Inflammatory macrophage treated with lipopolysaccharide for 4 hours (primary cell): ENCODE measurements at regions not wholly inside any gene's neighbourhood (a gene's known extent, or its start where the extent isn't known, plus 50 kb on each side); places are given as distances from the start of the nearest gene placed in this dataset.
"Not testable (repeated sequence)": the region's sequence is repeated elsewhere in the genome, so short reads cannot be mapped to it uniquely, and the experiment has no call there.

Source experiments
- DNase-seq: peaks from one replicate; pipeline ENCODE4 v3.0.0-alpha.2; 2020

DNA sequence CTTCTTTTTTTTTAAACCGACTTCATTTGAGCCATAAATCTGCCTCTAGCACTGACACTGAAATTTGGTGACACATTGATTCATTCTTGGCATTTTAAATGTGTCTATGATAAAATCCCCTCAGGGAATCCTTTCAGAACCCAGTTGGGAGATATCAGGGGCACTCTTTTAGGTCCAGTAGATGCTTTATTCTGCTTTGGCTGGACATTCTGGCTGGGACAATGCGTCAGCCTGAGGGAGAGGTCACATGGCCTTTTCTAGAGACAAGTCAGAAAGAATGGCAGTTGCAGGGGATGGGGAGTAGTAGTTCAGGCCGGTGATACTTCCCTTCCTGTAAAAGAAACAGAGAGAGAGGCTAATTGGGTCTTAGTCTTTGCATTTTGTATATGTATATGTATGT lies 63.1 kb downstream of the TRIM43 start:
- not testable (repeated sequence) for DNase-seq

DNA sequence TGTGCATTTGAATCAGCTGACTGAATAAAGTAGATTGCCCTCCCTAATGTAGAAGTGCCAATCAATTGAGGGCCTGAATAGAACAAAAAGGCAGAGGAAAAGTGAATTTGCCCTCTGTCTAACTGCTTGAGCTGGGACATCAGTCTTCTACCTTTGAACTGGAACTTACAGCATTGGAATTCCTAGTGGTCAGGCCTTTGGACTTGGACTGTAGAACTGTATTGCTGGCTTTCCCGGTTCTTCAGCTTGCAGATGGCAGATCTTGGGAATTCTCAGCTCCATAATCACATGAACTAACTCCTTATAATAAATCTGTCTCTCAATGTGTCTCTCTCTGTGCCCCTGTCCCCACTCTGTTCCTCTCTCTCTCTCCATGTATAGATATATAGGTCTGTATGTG lies 64.8 kb downstream of the TRIM43 start:
- DNase-seq = not testable (repeated sequence)

DNA sequence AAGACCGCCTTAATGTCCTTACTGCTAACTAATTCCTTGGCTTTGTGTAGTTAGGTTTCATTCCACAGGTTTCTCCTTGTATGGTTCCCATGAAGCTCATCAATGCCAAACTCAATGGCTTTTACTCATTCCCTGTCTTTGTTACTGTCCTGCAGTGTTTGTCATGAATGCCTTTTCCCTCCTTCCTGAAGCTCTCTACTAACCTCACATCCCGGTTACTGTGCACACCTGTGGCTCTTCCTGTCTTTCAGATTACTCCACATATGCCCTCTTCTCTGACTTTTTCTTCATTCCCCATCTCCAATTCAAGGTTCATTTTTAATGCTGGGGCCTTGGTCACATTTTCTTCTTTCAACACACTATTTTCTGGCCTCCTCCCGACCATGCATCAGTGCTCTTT lies 66.1 kb downstream of the TRIM43 start:
- not testable (repeated sequence) for DNase-seq

- DNase-seq = not testable (repeated sequence)
These were observed 69.2 kb downstream of the TRIM43 start for GRCh38 chr2:95660766-95661562.

GRCh38 chr2:95663471-95664441 lies 72.0 kb downstream of the TRIM43 start:
- not testable (repeated sequence) for DNase-seq

GRCh38 chr2:95666636-95667035 lies 74.8 kb downstream of the TRIM43 start:
- DNase-seq = not testable (repeated sequence)

DNA sequence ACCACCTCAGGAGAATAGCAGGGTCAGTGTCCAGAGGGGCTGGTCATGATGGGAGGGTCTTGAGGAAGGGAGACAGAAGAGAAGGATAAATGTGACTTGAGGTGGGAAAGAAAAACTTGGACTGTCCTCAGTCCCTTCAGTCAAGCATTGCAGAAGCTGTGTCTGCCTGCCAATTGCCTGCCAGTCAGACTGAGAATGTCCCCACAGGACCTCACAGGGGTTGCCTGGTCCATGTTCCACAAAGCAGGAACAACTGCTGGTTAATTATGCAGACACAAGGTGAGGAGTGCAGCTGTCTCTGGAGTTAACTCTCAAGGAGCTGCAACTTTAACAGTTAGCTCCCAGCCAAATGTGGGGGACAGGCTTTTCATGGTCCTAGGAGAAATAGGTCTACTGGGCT lies 75.7 kb downstream of the TRIM43 start:
- no peak for DNase-seq

DNA sequence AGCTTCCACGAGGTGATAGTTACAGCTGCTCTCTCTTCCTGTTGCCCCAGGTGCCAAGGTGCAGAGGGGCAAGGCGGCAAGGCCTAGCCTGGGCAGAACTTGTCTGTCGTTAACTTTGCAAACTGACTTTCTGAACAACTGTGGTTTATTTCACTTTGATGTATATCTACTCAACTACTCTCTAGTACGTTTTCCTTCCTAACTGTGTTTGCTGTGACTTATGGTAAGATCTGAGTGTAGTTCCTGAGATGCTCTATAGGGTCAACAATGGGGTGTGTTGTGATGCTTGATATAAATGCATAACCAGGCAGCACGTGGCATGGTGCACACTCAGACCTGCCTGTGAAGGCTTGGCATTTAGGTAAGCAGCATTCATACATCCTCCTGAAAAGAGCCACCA lies 77.1 kb downstream of the TRIM43 start:
- DNase-seq = not testable (repeated sequence)

DNA sequence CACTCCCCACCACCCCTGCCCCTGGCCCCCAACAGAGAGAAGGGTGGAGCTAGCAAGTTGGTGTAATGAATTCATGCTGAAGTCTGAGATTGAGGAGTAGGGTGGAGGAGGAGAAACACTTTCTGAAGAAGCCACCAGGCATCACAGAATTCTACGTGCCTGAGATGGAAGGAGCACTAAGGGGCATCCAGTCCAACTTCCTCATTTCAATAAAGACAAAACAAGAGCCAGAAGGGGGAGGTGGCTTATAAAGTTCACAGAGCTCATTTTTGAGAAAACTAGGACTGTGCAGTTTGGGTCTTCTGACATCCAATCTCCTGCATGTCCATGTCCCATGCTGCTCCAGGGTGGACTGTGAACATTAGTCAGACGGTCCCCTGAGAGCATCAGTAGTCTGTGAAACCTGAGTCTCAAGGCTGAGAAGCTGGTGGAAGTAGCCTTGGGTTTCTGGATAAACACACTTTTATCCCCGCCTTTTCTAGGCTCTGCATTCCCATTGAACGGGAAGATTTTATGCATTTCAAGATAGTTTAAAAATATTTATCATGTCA lies 77.7 kb downstream of the TRIM43 start:
- DNase-seq = no peak

- no peak for DNase-seq
These were observed 78.4 kb downstream of the TRIM43 start for GRCh38 chr2:95670167-95670566.

DNA sequence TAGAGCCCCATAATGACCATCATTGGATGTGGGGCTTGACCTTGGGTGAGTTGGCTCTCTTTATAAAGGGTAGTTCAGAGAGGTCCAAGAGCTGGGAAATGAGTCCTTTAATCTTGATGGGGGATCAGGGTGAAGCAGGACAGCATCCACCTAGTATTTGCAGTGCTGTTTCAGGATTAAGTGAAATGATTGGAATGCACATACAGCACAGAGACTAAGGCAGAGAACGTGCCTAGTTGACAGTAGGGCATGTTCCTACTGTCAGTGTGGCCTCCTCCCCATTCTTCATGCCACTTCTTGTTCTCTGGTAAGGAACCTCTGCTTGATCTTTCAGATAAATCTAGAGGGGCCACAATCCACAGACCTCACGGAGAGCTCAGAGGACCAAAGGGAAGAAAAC lies 78.9 kb downstream of the TRIM43 start:
- no peak for DNase-seq

- DNase-seq = not testable (repeated sequence)
These were observed 79.4 kb downstream of the TRIM43 start for GRCh38 chr2:95671171-95671570.

DNA sequence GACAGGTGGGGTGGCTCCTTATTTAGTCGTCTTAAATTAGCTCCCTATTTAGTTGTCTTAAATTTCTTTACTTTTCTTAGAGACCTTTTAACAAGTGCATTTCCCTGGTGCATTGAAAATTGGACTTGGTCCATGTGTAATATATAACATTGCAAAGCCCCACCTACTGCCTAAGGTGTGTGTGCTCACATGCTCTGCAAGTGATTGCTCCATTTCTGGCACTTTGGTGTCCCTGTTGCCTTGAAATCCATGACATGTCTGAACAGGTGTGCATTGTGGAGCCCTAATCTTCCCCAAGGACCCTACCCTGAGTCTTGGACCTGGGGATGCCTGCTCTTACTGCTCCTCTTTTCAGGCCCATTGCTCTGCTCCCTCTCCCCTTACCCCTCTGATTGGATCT lies 80.2 kb downstream of the TRIM43 start:
- DNase-seq = not testable (repeated sequence)

DNA sequence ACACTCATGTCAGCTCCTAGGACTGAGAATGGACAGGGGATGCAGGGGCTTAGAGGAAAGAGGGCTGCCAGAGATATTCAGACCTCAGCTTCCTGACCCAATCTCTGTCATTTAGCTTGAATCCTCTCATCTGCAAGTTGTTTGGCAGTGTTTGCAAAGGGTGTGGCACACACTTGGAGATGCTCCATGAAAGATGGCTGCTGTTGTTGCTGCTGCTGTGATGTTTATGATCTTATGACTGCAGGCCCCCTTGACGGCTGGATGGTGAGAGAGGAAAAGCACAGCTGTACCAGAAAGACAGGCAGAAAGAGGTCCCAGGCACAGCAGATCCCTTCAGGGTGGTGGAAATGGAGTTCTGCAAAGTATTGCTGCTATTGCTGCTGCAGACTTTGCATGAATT lies 80.7 kb downstream of the TRIM43 start:
- not testable (repeated sequence) for DNase-seq

GRCh38 chr2:95674186-95674585 lies 82.4 kb downstream of the TRIM43 start:
- DNase-seq = peak; percentile 13

DNA sequence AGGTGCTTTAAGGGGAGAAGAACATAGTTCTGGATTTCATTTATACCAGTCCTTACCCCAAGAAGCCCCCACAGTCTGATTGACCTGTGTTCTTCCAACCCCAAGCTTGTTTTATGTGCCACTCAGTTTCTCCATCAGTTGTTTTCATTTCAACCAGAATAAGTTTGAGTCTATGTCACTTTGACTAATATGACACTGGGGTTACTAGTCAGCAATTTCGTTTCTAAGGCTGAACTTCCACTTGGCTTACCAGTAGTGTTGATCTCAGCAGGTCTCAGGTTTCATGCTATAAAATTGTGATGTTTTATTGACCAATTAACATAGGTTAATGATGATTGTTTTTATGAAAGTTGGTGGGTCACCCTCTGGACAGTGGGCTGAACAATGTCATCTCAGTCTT lies 84.8 kb downstream of the TRIM43 start:
- DNase-seq = not testable (repeated sequence)

- no peak for DNase-seq
These were observed 85.5 kb downstream of the TRIM43 start for GRCh38 chr2:95677346-95677745.

DNA sequence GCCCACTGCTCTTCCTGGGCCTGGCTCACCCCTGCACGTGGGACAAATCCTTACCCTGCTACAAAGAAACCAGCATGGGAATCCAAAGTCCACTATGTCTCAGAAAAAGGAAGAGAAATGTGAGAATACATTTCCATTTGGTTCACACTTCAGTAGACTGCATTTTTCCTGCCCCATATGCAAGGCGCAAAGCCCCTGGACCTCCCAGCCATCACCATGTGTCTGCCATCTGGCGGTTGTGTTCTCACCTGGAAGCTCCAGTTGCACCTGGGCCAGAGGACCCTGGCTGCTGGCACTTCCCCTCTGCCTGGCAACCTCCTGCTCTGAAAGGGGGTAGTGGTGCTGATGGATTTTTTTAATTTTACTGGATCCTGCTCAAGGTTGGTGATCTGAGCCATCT lies 86.0 kb downstream of the TRIM43 start:
- not testable (repeated sequence) for DNase-seq

DNA sequence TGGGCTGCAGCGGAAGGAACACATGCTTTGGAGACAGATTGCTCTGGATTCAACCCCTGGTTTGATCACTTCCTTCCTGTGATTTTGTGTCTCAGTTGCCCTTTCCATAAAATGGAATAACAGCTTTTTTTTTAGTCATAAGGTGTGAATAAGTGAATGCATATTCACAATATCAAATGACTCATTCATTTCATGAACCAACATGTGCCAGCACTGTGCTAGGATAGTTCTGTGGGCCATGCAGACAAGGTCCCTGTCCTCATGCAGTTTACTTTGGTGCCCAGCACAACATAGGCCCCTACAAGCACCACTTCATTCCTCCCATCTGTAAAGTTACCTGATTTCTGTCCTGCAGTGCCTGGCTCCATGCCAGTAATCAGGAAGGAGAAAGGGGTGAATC lies 89.4 kb downstream of the TRIM43 start:
- DNase-seq = not testable (repeated sequence)

DNA sequence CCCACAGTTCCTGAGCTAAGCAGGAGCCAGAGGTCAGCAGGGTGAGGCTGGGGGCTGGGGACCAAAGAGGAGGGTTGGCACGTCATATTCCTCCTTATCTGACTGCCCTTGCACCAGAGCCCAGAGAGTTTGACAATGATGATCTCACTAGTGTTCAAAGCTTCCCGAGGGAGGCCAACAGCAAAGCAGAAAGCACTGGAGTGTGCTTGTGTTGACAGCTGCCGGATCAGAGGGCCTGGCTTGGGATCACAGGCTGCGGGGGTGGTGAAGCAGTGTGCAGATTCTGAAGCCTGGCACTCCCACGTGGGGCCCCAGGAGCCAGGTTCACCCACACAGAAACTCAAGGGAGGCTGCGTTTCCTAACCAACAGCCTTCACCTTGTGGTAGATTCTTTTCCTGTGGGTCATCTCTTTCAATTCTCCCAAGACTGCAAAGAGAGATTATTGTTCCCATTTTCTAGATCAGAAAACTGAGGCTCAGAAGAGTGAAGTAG lies 89.8 kb downstream of the TRIM43 start:
- not testable (repeated sequence) for DNase-seq

- DNase-seq = not testable (repeated sequence)
These were observed 91.2 kb downstream of the TRIM43 start for GRCh38 chr2:95682889-95683517.

DNA sequence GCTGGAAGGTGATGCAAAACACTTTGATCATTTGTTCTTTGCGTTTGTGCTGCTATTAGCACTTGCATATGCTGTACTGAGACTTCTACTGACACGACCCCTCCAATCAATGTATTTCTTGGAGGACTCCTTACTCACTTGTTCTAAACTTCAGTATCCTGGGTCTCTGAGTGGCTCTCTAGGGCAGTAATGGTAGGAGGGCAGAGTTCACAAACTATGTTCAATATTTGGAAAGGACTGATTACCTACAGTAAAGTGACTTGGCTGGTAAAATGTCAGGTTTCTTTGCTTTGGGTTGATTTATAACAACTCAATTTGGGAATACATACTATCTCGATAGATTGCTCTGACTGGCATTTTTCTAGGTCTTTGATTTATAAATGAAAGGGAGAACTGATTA lies 93.7 kb downstream of the TRIM43 start:
- DNase-seq = no peak
